T47D (cell line): ENCODE measurements at regions not wholly inside any gene's neighbourhood (a gene's known extent, or its start where the extent isn't known, plus 50 kb on each side); places are given as distances from the start of the nearest gene placed in this dataset.
"Not testable (repeated sequence)": the region's sequence is repeated elsewhere in the genome, so short reads cannot be mapped to it uniquely, and the experiment has no call there.

ENCODE experiments used
- DNase-seq, 2 experiments: peaks; one replicate each; pipeline versions ENCODE4 v3.0.0 to v3.0.0-alpha.2; 2011 to 2012; ENCODE audit warnings: low read depth in 1 of 2, low spot score in 1 of 2
- JUND ChIP-seq: IDR thresholded peaks from 2 replicates; pipeline ENCODE4 v1.6.1; 2012; ENCODE audit warnings: low read depth
- in situ Hi-C: cut with HindIII; loops from 2 replicates; pipeline ENCODE4 v1.10.0; 2016; ENCODE audit warnings: low sequenced_read_pairs, low pct_unique_long_range_greater_than_20kb

GRCh38 chr3:124316034-124316287 is 324.0 kb upstream of the ROPN1 start:
- no peak for DNase-seq
- no peak for TF ChIP-seq JUND
- in situ Hi-C loops = no loop called here

- no peak for TF ChIP-seq JUND
- DNase-seq = no peak
- in situ Hi-C loops = no loop called here
These were observed 326.1 kb upstream of the ROPN1 start for GRCh38 chr3:124318014-124318413.

- TF ChIP-seq JUND = no peak
- in situ Hi-C loops = no loop called here
- no peak for DNase-seq
These were observed 326.7 kb upstream of the ROPN1 start for GRCh38 chr3:124318656-124319055.

GRCh38 chr3:124320976-124321375 is 329.1 kb upstream of the ROPN1 start:
- no peak for TF ChIP-seq JUND
- in situ Hi-C loops = no loop called here
- no peak for DNase-seq

GRCh38 chr3:124322309-124322880 is 330.5 kb upstream of the ROPN1 start:
- in situ Hi-C loops = no loop called here
- no peak for TF ChIP-seq JUND
- DNase-seq = no peak

GRCh38 chr3:124322966-124323365 is 331.0 kb upstream of the ROPN1 start:
- in situ Hi-C loops = no loop called here
- no peak for TF ChIP-seq JUND

GRCh38 chr3:124325248-124325647 is 333.3 kb upstream of the ROPN1 start:
- TF ChIP-seq JUND = no peak
- in situ Hi-C loops = no loop called here
- no peak for DNase-seq

More at GRCh38 chr3:124322966-124323365, 331.0 kb upstream of the ROPN1 start:
- no peak for DNase-seq

GRCh38 chr3:124329723-124330122 is 337.8 kb upstream of the ROPN1 start:
- in situ Hi-C loops = no loop called here
- no peak for TF ChIP-seq JUND

GRCh38 chr3:124333931-124334640 is 342.2 kb upstream of the ROPN1 start:
- DNase-seq = no peak
- TF ChIP-seq JUND = no peak
- in situ Hi-C loops = no loop called here

More at GRCh38 chr3:124329723-124330122, 337.8 kb upstream of the ROPN1 start:
- no peak for DNase-seq

GRCh38 chr3:124336067-124336656 is 344.2 kb upstream of the ROPN1 start:
- in situ Hi-C loops = no loop called here
- no peak for TF ChIP-seq JUND

GRCh38 chr3:124345845-124346244 is 353.9 kb upstream of the ROPN1 start:
- in situ Hi-C loops = no loop called here
- no peak for TF ChIP-seq JUND
- no peak for DNase-seq

More at GRCh38 chr3:124336067-124336656, 344.2 kb upstream of the ROPN1 start:
- no peak for DNase-seq

GRCh38 chr3:124346487-124346886 is 354.6 kb upstream of the ROPN1 start:
- no peak for TF ChIP-seq JUND
- no peak for DNase-seq
- in situ Hi-C loops = no loop called here

GRCh38 chr3:124347418-124347817 is 355.5 kb upstream of the ROPN1 start:
- peak in 1 of 2 experiments; percentile 35 for DNase-seq
- in situ Hi-C loops = no loop called here
- TF ChIP-seq JUND = no peak

- DNase-seq, in situ Hi-C loops: not testable (repeated sequence)
These were observed 356.6 kb upstream of the ROPN1 start for GRCh38 chr3:124348555-124348954.
